ENCODE measurements at regions not wholly inside any gene's neighbourhood (a gene's known extent, or its start where the extent isn't known, plus 50 kb on each side); places are given as distances from the start of the nearest gene placed in this dataset.

DNA sequence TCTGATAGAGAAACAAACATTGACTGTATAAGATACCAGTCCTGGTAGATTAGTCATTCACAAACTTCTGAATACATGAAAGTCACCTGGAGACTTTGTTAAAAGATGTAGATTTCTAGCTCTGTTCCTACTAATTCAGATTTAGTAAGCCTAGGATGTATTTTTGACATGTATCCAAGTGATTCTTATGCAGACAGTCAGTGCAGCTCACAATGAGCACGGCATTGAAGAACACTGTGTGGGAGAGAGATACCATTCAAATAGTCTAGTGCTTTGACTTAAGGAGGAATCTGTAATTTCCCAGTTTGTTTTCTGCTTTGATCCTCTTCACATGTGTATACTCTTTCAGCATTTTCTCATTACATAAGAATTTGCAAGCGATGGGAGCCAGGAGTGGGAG lies 68.7 kb upstream of the STXBP6 start:
- TF ChIP-seq POLR2A (IDR thresholded peaks at IDR 0.05; ENCODE audit: low read depth, low read length) (no peak), POLR2AphosphoS5 (IDR thresholded peaks at IDR 0.05; ENCODE audit: low read depth, low read length) (no peak), TAF1 (IDR thresholded peaks at IDR 0.05; ENCODE audit: borderline replicate concordance, low read depth, low read length) (no peak)

All from GM12892 (cell line).